ENCODE measurements at regions not wholly inside any gene's neighbourhood (a gene's known extent, or its start where the extent isn't known, plus 50 kb on each side); places are given as distances from the start of the nearest gene placed in this dataset.

- TF ChIP-seq CTCF (IDR thresholded peaks at IDR 0.05; ENCODE audit: insufficient read depth, low read depth, low read length) (no peak), EZH2 (IDR thresholded peaks at IDR 0.05; ENCODE audit: insufficient read depth, low read length) (no peak)
These were observed 562.8 kb upstream of the SGCG start for GRCh38 chr13:22618002-22618401.
